GM18858 (cell line): ENCODE measurements at regions not wholly inside any gene's neighbourhood (a gene's known extent, or its start where the extent isn't known, plus 50 kb on each side); places are given as distances from the start of the nearest gene placed in this dataset.
"Not testable (repeated sequence)": the region's sequence is repeated elsewhere in the genome, so short reads cannot be mapped to it uniquely, and the experiment has no call there.

Experiments
- ATAC-seq: cut with Tn5 transposase; IDR thresholded peaks from one replicate; pipeline ENCODE4 v1.9.1; 2021; ENCODE audit not compliant: unreplicated experiment

DNA sequence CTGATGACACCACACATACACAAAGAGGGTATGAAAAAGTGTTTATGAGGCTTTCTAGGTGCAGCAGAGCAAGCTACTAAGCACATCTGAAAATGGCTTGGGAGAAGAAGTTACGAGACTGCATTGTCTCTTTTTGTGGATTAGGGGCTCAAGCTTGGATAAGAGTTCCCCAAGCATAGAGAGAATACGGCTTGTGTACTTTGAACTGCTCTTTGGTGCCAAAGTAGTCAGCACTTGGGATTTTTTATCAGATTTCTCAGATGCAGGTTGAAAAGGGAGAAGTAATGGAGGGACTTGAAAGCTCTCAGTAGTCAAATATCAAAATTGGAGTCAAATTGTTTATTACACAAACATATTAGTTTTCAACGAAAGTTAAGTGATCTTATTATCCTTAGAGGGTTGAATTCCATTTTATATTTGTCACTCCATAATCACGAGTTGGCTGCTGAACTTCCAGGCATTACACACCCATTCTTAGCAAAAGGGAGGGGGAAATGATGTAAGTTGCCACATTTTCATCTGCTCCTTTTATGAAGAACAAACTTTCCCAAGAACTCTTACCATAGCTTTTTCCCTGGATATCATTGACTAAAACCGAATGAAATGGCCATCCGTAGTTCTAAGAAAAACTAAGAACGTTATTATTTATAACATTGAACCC is 1904.9 kb downstream of the PCDH7 start:
- no peak for ATAC-seq

GRCh38 chr4:32625687-32626337 is 1905.6 kb downstream of the PCDH7 start:
- ATAC-seq: no peak

DNA sequence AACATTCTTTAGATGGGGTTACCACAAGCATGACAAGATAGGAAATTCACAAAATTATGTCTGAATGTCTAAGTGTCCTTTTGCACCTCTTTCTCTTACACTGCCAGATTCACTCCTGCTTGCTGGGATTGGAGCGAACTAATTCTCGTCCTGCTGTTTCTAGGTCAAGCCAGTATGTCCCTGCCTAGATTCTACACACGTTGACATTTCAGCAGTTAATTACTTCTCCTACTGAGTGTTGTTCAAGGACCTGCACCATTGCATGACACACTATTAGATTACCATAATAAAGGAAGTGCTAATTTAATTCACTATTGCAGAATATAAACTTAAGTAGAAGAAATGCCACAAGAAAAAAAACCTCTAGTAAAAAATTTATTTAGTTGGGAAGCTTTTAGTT is 1911.7 kb downstream of the PCDH7 start:
- ATAC-seq: no peak

- no peak for ATAC-seq
These were observed 1913.3 kb downstream of the PCDH7 start for GRCh38 chr4:32633421-32633820.

DNA sequence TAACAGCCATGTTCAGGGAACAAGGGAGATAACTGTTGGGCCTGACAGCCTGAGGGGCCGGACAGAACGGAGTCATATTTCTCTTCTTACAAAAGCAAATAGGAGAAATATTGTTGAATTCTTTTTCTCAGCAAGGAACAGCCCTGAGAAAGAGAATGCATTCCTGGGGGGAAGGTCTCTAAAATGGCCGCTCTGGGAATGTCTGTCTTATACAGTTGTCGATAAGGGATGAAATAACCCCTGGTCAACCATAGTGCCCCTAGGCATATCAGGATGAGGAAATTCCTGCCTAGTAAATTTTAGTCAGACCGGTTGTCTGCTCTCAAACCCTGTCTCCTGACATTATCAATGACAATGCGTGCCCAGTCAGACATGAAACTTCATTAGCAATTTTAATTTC is 1925.5 kb downstream of the PCDH7 start:
- ATAC-seq: no peak

DNA sequence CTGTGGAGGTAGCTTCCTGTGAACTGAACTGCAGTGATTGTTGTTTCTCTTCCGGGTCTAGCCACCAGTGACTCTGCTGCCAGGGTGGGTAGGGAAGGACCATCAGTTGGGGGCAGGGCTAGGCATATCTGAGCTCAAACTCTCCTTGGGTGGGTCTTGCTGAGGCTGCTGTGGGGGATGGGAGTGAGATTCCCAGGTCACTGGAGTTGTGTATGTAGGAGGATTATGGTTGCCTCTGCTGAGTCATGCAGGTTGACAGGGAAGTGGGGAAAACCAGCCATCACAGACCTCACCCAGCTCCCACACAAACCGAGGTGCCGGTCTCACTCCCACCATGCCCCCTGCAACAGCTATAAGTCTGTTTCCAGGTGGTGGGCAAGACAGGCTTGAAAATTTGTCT is 1937.8 kb downstream of the PCDH7 start:
- ATAC-seq: no peak

GRCh38 chr4:32661229-32661628 is 1941.1 kb downstream of the PCDH7 start:
- no peak for ATAC-seq

DNA sequence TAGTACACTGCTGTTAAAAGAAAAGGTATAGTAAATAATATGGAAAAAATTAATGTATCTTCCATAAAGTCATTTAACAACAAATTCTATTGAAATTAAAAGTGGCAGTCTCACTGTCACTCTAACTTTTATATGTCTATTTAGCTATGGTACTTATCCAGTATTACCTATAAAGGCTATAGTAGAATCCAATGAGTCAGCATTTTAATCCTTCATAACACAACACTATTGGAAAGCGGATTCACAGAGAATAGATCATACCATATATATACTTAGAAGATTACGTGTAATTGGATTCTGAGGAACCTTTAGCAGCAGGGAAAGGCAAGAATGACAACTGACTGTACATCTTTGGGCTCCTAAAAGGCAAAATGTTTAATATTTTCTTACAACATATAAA is 1942.6 kb downstream of the PCDH7 start:
- no peak for ATAC-seq

GRCh38 chr4:32672359-32672758 is 1952.2 kb downstream of the PCDH7 start:
- no peak for ATAC-seq

- ATAC-seq: no peak
These were observed 1960.8 kb downstream of the PCDH7 start for GRCh38 chr4:32680946-32681345.

- ATAC-seq: no peak
These were observed 1964.0 kb downstream of the PCDH7 start for GRCh38 chr4:32684160-32684559.

- no peak for ATAC-seq
These were observed 1966.0 kb downstream of the PCDH7 start for GRCh38 chr4:32686123-32686522.

- no peak for ATAC-seq
These were observed 1969.3 kb downstream of the PCDH7 start for GRCh38 chr4:32689518-32689917.

DNA sequence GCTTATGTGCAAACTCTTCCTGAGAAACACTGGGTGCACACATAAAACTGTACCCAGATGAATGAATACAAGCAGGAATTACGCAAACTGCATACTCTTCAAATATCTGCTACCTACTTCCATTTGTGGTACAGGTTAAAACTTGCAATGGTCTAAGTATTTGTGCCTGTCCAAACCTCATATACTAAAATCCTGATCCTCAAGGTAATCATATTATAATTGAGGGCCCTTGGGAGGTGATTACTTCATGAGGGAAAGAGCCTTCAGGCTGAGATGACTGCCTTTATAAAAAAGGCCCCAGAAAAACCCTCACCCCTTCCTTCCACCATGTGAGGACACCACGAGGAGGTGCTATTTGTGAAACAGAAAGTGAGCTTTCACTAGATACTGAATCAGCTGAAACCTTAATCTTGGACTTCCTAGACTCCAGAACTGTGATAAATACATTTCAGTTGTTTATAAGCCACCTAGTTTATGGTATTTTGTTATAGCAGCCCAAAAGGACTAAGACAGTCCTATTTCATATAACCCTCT is 1977.2 kb downstream of the PCDH7 start:
- ATAC-seq: no peak

DNA sequence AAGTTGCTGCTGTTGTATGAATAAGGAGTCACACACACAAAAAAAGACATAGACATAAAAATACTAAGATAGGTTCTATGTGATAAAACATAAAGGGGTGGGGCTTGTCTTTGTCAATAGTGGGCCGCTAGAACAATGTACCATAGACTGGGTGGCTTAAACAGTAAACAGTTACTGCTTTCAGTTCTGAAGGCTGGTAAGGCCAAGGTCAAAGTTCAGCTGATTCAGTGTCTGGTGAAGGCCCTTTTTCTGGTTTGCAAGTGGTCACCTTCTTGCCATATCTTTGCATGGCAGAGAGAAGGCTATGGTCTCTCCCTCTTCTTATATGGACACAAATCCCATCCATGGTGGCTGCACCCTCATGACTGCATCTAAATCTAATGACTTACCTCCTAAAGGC is 1980.7 kb downstream of the PCDH7 start:
- no peak for ATAC-seq

DNA sequence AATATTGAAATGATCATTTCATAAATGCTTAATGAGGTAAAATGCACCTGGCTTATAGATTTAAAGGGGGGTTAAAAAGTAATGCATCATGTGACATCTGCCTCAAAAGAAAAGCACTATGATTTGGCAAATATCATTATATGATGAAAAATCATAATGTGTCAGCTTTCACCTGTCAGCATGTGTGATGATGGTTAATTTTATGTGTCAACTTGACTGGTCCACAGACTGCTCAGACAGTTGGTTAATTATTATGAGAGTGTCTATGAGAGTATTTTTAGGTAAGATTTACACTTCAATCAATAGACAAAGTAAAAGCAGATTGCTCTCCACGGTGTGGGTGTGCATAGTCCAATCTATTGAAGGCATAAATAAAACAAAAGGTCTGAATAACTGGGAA is 1986.7 kb downstream of the PCDH7 start:
- ATAC-seq: no peak

DNA sequence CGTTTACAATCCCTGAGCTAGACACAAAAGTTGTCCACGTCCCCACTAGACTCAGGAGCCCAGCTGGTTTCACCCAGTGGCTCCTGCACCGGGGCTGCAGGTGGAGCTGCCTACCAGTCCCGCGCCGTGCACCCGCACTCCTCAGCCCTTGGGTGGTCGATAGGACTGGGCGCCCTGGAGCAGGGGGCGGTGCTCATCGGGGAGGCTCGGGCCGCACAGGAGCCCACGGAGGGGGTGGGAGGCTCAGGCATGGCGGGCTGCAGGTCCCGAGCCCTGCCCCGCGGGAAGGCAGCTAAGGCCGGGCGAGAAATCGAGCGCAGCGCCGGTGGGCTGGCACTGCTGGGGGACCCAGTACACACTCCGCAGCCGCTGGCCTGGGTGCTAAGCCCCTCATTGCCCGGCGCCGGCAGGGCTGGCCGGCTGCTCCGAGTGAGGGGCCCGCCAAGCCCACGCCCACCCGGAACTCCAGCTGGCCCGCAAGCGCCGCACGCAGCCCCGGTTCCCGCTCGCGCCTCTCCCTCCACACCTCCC is 1996.0 kb downstream of the PCDH7 start:
- not testable (repeated sequence) for ATAC-seq

GRCh38 chr4:32735856-32736590 is 2015.9 kb downstream of the PCDH7 start:
- no peak for ATAC-seq

- no peak for ATAC-seq
These were observed 2024.0 kb downstream of the PCDH7 start for GRCh38 chr4:32744211-32744610.

DNA sequence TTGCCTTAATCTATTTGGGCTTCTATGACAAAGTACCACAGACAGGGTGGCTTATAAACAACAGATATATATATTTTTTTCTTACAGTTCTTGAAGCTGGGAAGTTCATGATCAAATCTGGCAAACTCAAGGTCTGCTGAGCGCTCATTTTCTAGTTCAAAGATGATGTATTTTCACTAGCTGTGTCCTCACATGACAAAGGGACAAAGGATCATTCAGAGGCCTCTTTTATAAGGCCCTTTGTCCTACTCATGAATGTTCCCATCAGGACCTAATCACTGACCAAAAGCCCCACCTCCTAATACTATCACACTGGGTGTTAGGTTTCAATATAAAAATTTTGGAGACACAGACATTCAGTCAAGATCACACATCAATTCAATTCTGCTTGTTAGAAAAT is 2025.2 kb downstream of the PCDH7 start:
- no peak for ATAC-seq

GRCh38 chr4:32748061-32748460 is 2027.9 kb downstream of the PCDH7 start:
- ATAC-seq: no peak

- ATAC-seq: no peak
These were observed 2028.3 kb downstream of the PCDH7 start for GRCh38 chr4:32748498-32748897.
